Esophagus mucosa (tissue), 1 donor: ENCODE measurements at regions not wholly inside any gene's neighbourhood (a gene's known extent, or its start where the extent isn't known, plus 50 kb on each side); places are given as distances from the start of the nearest gene placed in this dataset.

ENCODE experiments used
- ATAC-seq: fragments of 200-7000 bp; cut with Tn5 transposase; one replicate; pipeline ENCODE4 v1.9.1; 2020
- donor health status: DM: yes; HTN: yes; CAD: no.

GRCh38 chr18:29181151-29181901 lies 1004.4 kb upstream of the CDH2 start:
- ATAC-seq = no peak

GRCh38 chr18:29176681-29177080 lies 999.8 kb upstream of the CDH2 start:
- ATAC-seq = no peak

GRCh38 chr18:29174891-29175290 lies 998.0 kb upstream of the CDH2 start:
- no peak for ATAC-seq

GRCh38 chr18:29172756-29173067 lies 995.8 kb upstream of the CDH2 start:
- ATAC-seq = no peak

GRCh38 chr18:29171892-29172755 lies 995.2 kb upstream of the CDH2 start:
- no peak for ATAC-seq

GRCh38 chr18:29169599-29169998 lies 992.7 kb upstream of the CDH2 start:
- no peak for ATAC-seq

GRCh38 chr18:29164993-29165599 lies 988.2 kb upstream of the CDH2 start:
- no peak for ATAC-seq

GRCh38 chr18:29164020-29164706 lies 987.2 kb upstream of the CDH2 start:
- no peak for ATAC-seq

GRCh38 chr18:29163596-29163995 lies 986.7 kb upstream of the CDH2 start:
- ATAC-seq = no peak

GRCh38 chr18:29161429-29161828 lies 984.5 kb upstream of the CDH2 start:
- no peak for ATAC-seq

- ATAC-seq = no peak
Observed at GRCh38 chr18:29160170-29160569, 983.2 kb upstream of the CDH2 start.

- no peak for ATAC-seq
Observed at GRCh38 chr18:29157905-29158304, 981.0 kb upstream of the CDH2 start.

- no peak for ATAC-seq
Observed at GRCh38 chr18:29157057-29157780, 980.3 kb upstream of the CDH2 start.

- peak; percentile 25 for ATAC-seq
Observed at GRCh38 chr18:29156531-29156930, 979.6 kb upstream of the CDH2 start.

- peak; percentile 48 for ATAC-seq
Observed at GRCh38 chr18:29154758-29155725, 978.1 kb upstream of the CDH2 start.

GRCh38 chr18:29154196-29154757 lies 977.3 kb upstream of the CDH2 start:
- no peak for ATAC-seq

GRCh38 chr18:29153091-29153490 lies 976.2 kb upstream of the CDH2 start:
- ATAC-seq = no peak

GRCh38 chr18:29147944-29148343 lies 971.0 kb upstream of the CDH2 start:
- ATAC-seq = peak; percentile 87

GRCh38 chr18:29146068-29146467 lies 969.1 kb upstream of the CDH2 start:
- no peak for ATAC-seq

- ATAC-seq = no peak
Observed at GRCh38 chr18:29140590-29140989, 963.7 kb upstream of the CDH2 start.
